ENCODE measurements at regions not wholly inside any gene's neighbourhood (a gene's known extent, or its start where the extent isn't known, plus 50 kb on each side); places are given as distances from the start of the nearest gene placed in this dataset.

DNA sequence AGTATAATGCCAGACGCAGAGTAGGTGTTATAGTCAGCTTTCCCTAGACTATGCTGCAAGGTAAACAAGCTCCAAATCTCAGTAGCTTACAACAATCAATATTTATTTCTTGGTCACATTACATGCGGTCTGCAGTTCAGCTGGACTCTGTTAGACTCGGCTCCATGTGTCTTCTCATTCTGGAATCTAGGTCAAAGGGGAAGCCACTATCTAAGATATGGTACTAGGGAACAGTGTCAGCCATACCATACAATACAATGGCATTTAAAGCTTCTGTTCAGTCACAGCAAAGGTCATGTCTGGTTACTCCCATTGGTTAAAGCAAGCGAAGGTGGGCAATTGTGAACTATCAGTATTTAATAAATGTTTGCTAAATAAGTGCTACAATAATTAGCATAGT is 65.3 kb upstream of the SERTM1 start:
- no peak for DNase-seq (ENCODE audit: extremely low spot score, unreplicated experiment)
- no peaks in the 10 kb centered on the region for H3K9me3 Mint-ChIP-seq
- no peaks in the 10 kb centered on the region for H3K4me1 Mint-ChIP-seq (ENCODE audit: unreplicated experiment)
- H3K27me3 Mint-ChIP-seq: peaks cover 3% of the 10 kb centered on the region
- H3K36me3 Mint-ChIP-seq: no peaks in the 10 kb centered on the region
- no peak for TF ChIP-seq CTCF (conservative IDR thresholded peaks at IDR 0.05)
- no peak overlapping the region for H3K4me3 Mint-ChIP-seq
- H3K27ac Mint-ChIP-seq: no peak overlapping the region

DNA sequence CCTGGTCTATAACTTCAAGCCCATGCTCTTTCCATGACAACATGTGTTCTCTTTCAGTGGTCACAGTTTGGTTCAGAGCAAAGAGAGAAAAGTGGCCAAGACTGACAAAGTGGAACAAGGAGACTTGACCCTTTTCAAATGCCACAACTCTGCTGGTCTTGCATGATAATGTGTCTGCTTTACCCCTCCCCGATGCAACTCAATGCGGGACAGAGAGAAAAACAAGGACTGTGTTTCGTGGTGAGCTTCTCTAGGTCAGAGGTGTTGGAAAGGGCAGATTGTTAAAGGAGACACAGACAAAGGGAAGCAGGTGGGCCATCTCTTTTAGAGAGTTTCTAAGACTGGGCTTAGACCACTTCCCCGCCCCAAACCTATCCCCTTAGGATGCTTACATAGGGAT is 61.6 kb upstream of the SERTM1 start:
- no peak for TF ChIP-seq CTCF (conservative IDR thresholded peaks at IDR 0.05)
- no peak overlapping the region for H3K27ac Mint-ChIP-seq
- H3K36me3 Mint-ChIP-seq: no peaks in the 10 kb centered on the region
- no peak overlapping the region for H3K4me3 Mint-ChIP-seq
- H3K4me1 Mint-ChIP-seq (ENCODE audit: unreplicated experiment): no peaks in the 10 kb centered on the region
- DNase-seq (ENCODE audit: extremely low spot score, unreplicated experiment): no peak
- peaks cover 3% of the 10 kb centered on the region for H3K27me3 Mint-ChIP-seq
- no peaks in the 10 kb centered on the region for H3K9me3 Mint-ChIP-seq

DNA sequence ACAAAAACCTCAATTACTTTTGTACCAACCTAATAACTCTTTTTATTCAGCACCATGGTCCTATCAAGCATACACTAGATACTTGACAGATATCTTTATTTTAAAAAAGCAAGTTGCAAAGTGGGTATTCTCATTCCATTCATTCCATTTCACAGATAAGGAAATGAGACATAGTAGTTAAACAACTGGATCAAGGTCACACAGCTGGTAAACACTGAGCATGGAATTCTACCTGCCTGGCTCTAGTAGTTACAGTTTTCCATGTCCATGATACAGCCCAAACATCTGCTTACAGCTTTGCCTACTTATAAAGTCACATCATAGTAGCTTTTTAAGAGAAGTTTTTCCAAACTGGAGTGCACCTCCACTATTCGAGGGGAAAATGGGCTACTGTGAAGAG is 57.1 kb upstream of the SERTM1 start:
- no peak for TF ChIP-seq CTCF (conservative IDR thresholded peaks at IDR 0.05)
- no peak for DNase-seq (ENCODE audit: extremely low spot score, unreplicated experiment)
- H3K27me3 Mint-ChIP-seq: no peaks in the 10 kb centered on the region
- no peaks in the 10 kb centered on the region for H3K36me3 Mint-ChIP-seq
- H3K4me1 Mint-ChIP-seq (ENCODE audit: unreplicated experiment): no peaks in the 10 kb centered on the region
- H3K27ac Mint-ChIP-seq: no peak overlapping the region
- no peaks in the 10 kb centered on the region for H3K9me3 Mint-ChIP-seq
- H3K4me3 Mint-ChIP-seq: no peak overlapping the region

DNA sequence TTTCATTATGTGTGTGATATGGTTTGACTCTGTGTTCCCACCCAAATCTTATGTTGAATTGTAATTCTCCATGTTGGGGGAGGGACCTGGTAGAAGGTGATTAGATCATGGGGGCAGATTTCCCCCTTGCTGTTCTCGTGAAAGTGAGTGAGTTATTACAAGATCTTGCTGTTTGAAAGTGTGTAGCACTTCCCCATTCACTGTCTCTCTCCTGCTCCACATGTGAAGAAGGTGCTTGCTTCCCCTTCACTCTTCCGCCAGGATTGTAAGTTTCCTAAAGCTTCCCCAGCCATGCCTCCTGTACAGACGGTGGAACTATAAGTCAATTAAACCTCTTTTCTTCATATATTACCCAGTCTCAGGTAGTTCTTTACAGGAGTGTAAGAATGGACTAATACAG is 54.3 kb upstream of the SERTM1 start:
- no peak for TF ChIP-seq CTCF (conservative IDR thresholded peaks at IDR 0.05)
- DNase-seq (ENCODE audit: extremely low spot score, unreplicated experiment): no peak
- Mint-ChIP-seq H3K36me3 (no peaks in the 10 kb centered on the region), H3K9me3 (no peaks in the 10 kb centered on the region), H3K4me1 (ENCODE audit: unreplicated experiment) (no peaks in the 10 kb centered on the region), H3K27ac (no peak overlapping the region), H3K27me3 (no peaks in the 10 kb centered on the region), H3K4me3 (no peak overlapping the region)

All from type B pancreatic cell (in vitro differentiated cells).